ENCODE measurements at regions not wholly inside any gene's neighbourhood (a gene's known extent, or its start where the extent isn't known, plus 50 kb on each side); places are given as distances from the start of the nearest gene placed in this dataset.
"Not testable (repeated sequence)": the region's sequence is repeated elsewhere in the genome, so short reads cannot be mapped to it uniquely, and the experiment has no call there.

DNA sequence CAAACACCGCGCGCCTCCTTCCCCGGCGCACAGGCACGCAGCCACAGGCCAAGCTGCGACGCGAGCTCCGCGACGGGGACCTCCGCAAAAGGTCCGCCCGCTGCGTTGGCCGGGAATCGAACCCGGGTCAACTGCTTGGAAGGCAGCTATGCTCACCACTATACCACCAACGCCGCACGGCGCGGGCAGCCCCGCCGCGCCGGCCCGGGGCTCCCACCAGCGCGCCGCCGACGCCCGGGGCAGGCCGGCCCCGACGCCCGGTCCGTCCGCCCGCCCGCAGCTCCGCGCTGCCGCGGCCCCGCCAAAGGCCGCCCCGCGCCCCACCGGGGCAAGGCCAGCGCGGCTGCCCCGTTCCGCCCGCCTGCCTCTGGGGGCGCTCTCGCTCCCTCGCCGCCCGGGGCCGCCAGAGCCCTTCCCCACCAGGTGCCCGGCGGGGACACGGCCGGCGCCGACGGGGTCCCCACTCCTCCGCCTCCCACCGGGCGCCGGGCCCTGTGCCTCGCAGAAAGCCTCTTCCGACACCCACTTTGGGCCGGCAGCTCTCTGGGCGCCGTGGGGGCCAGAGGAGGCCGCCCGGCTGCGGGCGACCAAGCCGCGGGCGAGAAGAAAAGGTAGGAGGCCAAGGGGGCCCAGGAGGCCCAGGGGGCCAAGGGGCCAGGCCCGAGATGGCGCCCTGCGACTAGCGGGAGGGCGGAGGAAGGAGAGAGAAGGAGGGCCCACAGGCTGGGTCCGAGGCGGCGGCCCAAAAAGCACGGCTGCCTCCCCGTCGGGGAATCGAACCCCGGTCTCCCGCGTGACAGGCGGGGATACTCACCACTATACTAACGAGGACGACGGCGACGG is 50.2 kb upstream of the FCGR2A start:
- H3K27me3 Mint-ChIP-seq (ENCODE audit: low read depth); H3K36me3 Mint-ChIP-seq (ENCODE audit: low read depth); H3K27ac Mint-ChIP-seq; H3K4me3 Mint-ChIP-seq; H3K4me1 Mint-ChIP-seq (ENCODE audit: low read depth); H3K9me3 Mint-ChIP-seq: not testable (repeated sequence)

DNA sequence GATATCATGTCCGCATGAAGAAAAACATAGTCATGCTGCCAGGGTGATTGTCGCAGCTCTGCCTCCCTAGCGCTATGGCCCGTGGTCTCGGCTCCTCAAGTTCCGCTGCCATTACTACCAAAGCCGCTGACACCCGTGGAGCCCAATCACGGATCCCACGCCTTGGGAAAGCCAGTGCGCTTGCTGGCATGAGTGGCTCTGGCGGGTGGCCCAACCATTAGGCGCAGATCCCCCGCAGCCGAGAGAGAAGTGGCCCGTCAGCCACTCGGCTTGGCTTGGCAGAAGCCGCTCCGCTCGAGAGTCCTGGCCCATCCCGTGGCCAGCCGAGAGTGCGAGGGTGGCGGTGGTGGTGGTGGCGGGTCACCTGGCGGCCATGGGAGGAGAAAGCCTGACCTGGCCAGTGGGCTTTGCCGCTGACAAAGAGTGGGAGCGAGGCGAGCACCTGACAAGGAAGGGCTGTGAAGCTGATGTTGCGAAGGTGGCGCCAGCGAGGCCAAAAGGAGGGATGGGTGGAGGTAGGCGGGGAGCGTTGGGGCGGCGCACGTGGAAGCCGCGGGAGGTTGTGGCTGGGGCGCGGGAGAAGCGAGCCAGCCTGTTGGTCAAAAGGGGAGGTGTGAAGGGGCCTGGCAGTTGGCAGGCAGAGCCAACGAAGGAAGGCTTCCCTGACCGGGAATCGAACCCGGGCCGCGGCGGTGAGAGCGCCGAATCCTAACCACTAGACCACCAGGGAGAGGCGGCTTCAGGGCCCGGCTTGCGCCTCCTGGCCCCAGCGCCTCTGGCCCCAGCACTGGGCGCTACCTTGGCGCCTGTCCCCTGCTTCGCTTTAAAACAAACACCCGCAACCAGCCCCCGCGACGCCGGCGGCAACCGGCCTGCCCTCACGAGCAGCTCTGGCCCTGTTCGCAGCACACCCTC is 51.0 kb upstream of the FCGR2A start:
- H3K36me3 Mint-ChIP-seq (ENCODE audit: low read depth); H3K27ac Mint-ChIP-seq; H3K4me1 Mint-ChIP-seq (ENCODE audit: low read depth); H3K9me3 Mint-ChIP-seq; H3K4me3 Mint-ChIP-seq; H3K27me3 Mint-ChIP-seq (ENCODE audit: low read depth): not testable (repeated sequence)

DNA sequence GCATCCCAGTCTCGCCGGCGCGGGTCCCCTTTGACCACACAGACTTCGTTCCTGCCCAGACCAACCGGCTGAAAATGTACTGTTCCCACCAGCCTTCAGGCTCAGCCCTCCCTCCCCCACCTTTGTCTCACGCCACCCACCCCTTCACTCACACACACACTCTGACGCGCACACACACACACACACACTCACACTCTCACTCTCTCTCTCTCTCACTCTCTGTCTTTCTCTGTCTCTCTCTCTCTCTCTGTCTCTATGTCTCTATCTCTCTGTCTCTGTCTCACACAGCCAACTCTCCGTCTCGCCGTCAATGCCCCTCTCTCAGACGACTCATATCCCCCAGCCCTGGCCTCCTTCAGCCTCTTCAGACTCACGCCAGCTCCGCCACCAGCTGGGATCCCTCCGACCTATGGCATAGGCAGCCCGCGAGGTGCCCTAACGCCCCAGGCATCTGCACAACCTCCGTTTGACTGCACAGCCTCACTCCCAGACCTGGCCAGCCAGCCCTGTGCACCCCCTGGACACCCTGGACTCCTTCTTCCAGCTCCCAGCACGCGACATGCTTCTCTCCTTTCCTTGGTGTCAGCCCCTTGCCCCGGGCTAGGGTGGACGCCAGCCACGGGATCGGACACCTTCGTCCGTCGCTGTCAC is 53.4 kb upstream of the FCGR2A start:
- not testable (repeated sequence) for H3K27ac Mint-ChIP-seq

DNA sequence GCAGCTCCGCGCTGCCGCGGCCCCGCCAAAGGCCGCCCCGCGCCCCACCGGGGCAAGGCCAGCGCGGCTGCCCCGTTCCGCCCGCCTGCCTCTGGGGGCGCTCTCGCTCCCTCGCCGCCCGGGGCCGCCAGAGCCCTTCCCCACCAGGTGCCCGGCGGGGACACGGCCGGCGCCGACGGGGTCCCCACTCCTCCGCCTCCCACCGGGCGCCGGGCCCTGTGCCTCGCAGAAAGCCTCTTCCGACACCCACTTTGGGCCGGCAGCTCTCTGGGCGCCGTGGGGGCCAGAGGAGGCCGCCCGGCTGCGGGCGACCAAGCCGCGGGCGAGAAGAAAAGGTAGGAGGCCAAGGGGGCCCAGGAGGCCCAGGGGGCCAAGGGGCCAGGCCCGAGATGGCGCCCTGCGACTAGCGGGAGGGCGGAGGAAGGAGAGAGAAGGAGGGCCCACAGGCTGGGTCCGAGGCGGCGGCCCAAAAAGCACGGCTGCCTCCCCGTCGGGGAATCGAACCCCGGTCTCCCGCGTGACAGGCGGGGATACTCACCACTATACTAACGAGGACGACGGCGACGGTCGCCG is 57.4 kb upstream of the FCGR2A start:
- not testable (repeated sequence) for H3K9me3 Mint-ChIP-seq; H3K36me3 Mint-ChIP-seq (ENCODE audit: low read depth); H3K4me3 Mint-ChIP-seq; H3K27ac Mint-ChIP-seq; H3K4me1 Mint-ChIP-seq (ENCODE audit: low read depth); H3K27me3 Mint-ChIP-seq (ENCODE audit: low read depth)

More for the DNA sequence above, 53.4 kb upstream of the FCGR2A start:
- H3K4me3 Mint-ChIP-seq; H3K4me1 Mint-ChIP-seq (ENCODE audit: low read depth); H3K27me3 Mint-ChIP-seq (ENCODE audit: low read depth); H3K9me3 Mint-ChIP-seq; H3K36me3 Mint-ChIP-seq (ENCODE audit: low read depth): not testable (repeated sequence)

DNA sequence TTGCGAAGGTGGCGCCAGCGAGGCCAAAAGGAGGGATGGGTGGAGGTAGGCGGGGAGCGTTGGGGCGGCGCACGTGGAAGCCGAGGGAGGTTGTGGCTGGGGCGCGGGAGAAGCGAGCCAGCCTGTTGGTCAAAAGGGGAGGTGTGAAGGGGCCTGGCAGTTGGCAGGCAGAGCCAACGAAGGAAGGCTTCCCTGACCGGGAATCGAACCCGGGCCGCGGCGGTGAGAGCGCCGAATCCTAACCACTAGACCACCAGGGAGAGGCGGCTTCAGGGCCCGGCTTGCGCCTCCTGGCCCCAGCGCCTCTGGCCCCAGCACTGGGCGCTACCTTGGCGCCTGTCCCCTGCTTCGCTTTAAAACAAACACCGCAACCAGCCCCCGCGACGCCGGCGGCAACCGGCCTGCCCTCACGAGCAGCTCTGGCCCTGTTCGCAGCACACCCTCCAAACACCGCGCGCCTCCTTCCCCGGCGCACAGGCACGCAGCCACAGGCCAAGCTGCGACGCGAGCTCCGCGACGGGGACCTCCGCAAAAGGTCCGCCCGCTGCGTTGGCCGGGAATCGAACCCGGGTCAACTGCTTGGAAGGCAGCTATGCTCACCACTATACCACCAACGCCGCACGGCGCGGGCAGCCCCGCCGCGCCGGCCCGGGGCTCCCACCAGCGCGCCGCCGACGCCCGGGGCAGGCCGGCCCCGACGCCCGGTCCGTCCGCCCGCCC is 58.1 kb upstream of the FCGR2A start:
- not testable (repeated sequence) for H3K27me3 Mint-ChIP-seq (ENCODE audit: low read depth); H3K4me1 Mint-ChIP-seq (ENCODE audit: low read depth); H3K27ac Mint-ChIP-seq; H3K36me3 Mint-ChIP-seq (ENCODE audit: low read depth); H3K4me3 Mint-ChIP-seq; H3K9me3 Mint-ChIP-seq

DNA sequence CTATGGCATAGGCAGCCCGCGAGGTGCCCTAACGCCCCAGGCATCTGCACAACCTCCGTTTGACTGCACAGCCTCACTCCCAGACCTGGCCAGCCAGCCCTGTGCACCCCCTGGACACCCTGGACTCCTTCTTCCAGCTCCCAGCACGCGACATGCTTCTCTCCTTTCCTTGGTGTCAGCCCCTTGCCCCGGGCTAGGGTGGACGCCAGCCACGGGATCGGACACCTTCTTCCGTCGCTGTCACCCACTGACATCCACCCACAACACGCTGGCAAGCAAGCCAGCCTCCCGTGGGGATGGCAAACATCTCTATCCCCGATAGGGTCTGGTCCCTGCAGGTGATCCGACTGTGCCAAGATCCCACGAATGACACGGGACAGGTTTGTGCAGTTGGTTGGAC is 60.5 kb upstream of the FCGR2A start:
- H3K9me3 Mint-ChIP-seq; H3K4me1 Mint-ChIP-seq (ENCODE audit: low read depth); H3K27ac Mint-ChIP-seq; H3K27me3 Mint-ChIP-seq (ENCODE audit: low read depth); H3K36me3 Mint-ChIP-seq (ENCODE audit: low read depth); H3K4me3 Mint-ChIP-seq: not testable (repeated sequence)

DNA sequence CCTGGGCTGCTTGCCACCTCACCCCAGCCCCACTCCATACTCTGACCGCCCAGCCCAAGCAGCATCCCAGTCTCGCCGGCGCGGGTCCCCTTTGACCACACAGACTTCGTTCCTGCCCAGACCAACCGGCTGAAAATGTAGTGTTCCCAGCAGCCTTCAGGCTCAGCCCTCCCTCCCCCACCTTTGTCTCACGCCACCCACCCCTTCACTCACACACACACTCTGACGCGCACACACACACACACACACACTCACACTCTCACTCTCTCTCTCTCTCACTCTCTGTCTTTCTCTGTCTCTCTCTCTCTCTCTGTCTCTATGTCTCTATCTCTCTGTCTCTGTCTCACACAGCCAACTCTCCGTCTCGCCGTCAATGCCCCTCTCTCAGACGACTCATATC is 61.0 kb upstream of the FCGR2A start:
- H3K27me3 Mint-ChIP-seq (ENCODE audit: low read depth); H3K4me1 Mint-ChIP-seq (ENCODE audit: low read depth); H3K4me3 Mint-ChIP-seq; H3K27ac Mint-ChIP-seq; H3K36me3 Mint-ChIP-seq (ENCODE audit: low read depth); H3K9me3 Mint-ChIP-seq: not testable (repeated sequence)

DNA sequence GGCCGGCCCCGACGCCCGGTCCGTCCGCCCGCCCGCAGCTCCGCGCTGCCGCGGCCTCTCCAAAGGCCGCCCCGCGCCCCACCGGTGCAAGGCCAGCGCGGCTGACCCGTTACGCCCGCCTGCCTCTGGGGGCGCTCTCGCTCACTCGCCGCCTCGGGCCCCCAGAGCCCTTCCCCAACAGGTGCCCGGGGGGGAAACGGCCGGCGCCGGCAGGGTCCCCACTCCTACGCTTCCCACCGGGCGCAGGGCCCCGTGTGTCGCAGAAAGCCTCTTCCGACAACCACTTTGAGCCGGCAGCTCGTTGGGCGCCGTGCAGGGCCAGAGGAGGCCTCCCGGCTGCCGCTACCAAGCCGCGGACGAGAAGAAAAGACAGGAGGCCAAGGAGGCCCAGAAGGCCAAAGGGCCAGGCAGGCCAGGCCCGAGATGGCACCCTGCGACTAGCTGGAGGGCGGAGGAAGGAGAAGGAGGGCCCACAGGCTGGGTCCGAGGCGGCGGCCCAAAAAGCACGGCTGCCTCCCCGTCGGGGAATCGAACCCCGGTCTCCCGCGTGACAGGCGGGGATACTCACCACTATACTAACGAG is 64.9 kb upstream of the FCGR2A start:
- Mint-ChIP-seq H3K9me3 (peaks cover 3% of the 10 kb centered on the region), H3K27me3 (ENCODE audit: low read depth) (peaks cover 31% of the 10 kb centered on the region), H3K36me3 (ENCODE audit: low read depth) (peaks cover 2% of the 10 kb centered on the region), H3K4me1 (ENCODE audit: low read depth) (peaks cover 8% of the 10 kb centered on the region), H3K27ac (peak overlapping the region; percentile 77), H3K4me3 (peak overlapping the region; percentile 84)

DNA sequence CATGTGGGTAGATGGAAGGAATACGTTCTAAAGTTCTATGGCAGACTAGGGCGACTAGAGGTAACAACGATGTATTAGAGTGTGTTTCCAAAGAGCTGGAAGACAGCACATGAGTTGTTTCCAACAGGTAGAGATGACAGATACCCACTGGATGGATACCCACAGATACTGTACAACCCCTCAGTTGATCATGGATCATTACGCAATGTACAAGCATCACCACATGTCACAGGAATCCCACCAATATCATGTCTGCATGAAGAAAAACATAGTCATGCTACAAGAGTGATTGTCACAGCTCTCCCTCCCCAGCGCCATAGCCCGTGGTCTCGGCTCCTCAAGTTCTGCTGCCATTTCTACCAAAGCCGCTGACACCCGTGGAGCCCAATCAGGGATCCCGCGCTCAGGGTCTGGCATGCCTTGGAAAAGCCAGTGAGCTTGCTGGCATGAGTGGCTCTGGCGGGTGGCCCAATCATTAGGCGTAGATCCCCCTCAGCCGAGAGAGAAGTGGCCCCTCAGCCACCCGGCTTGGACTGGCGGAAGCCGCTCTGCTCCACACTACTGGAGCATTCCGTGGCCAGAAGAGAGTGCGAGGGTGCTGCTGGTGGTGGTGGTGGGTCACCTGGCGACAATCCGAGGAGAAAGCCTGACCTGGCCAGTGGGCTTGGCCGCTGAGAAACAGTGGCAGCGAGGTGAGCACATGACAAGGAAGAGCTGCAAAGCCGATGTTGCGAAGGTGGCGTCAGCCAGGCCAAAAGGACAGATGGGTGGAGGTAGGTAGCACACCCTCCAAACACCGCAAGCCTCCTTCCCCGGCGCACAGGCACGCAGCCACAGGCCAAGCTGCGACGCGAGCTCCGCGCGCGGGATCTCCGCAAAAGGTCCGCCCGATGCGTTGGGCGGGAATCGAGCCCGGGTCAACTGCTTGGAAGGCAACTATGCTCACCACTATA is 65.7 kb upstream of the FCGR2A start:
- peaks cover 8% of the 10 kb centered on the region for H3K4me1 Mint-ChIP-seq (ENCODE audit: low read depth)
- H3K27me3 Mint-ChIP-seq (ENCODE audit: low read depth): peaks cover 31% of the 10 kb centered on the region
- peak overlapping the region; percentile 76 for H3K4me3 Mint-ChIP-seq
- peaks cover 3% of the 10 kb centered on the region for H3K9me3 Mint-ChIP-seq
- H3K27ac Mint-ChIP-seq: peak overlapping the region; percentile 4
- H3K36me3 Mint-ChIP-seq (ENCODE audit: low read depth): peaks cover 2% of the 10 kb centered on the region

DNA sequence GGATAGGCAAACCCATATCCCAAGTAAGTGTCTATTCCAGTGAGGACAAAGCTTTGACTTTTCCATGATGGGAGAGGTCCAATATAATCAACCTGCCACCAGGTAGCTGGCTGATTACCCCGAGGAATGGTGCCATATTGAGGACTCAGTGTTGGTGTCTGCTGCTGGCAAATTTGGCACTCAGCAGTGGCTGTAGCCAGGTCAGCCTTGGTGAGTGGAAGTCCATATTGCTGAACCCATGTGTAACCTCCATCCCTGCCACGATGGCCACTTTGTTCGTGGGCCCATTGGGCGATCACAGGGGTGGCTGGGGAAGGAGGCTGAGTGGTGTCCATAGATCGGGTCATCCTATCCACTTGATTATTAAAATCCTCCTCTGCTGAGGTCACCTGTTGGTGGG is 65.5 kb upstream of the CFAP126 start:
- H3K27me3 Mint-ChIP-seq (ENCODE audit: low read depth): peaks cover 56% of the 10 kb centered on the region
- not testable (repeated sequence) for H3K4me1 Mint-ChIP-seq (ENCODE audit: low read depth); H3K36me3 Mint-ChIP-seq (ENCODE audit: low read depth); H3K9me3 Mint-ChIP-seq; H3K27ac Mint-ChIP-seq; H3K4me3 Mint-ChIP-seq

DNA sequence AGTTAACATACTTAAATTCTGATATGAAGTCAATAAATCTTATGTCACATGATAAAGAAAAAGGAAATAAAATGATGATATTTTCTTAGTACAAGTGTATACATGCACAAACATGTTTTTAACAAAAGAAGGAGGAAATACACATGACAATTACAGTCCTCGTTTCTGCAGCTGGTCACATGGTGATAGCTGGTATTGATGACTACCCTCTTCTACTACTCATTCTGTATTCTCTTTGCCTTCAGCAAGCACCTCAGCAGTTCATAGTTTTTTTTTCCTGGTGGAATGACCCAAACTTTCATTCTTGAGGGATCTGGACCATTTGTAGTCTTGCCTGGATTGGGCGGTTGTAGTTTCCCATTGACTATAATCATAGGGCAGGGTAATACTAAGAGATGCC is 64.4 kb upstream of the CFAP126 start:
- H3K36me3 Mint-ChIP-seq (ENCODE audit: low read depth): no peaks in the 10 kb centered on the region
- peaks cover 11% of the 10 kb centered on the region for H3K4me1 Mint-ChIP-seq (ENCODE audit: low read depth)
- H3K4me3 Mint-ChIP-seq: no peak overlapping the region
- peaks cover 55% of the 10 kb centered on the region for H3K27me3 Mint-ChIP-seq (ENCODE audit: low read depth)
- no peaks in the 10 kb centered on the region for H3K9me3 Mint-ChIP-seq
- H3K27ac Mint-ChIP-seq: no peak overlapping the region

DNA sequence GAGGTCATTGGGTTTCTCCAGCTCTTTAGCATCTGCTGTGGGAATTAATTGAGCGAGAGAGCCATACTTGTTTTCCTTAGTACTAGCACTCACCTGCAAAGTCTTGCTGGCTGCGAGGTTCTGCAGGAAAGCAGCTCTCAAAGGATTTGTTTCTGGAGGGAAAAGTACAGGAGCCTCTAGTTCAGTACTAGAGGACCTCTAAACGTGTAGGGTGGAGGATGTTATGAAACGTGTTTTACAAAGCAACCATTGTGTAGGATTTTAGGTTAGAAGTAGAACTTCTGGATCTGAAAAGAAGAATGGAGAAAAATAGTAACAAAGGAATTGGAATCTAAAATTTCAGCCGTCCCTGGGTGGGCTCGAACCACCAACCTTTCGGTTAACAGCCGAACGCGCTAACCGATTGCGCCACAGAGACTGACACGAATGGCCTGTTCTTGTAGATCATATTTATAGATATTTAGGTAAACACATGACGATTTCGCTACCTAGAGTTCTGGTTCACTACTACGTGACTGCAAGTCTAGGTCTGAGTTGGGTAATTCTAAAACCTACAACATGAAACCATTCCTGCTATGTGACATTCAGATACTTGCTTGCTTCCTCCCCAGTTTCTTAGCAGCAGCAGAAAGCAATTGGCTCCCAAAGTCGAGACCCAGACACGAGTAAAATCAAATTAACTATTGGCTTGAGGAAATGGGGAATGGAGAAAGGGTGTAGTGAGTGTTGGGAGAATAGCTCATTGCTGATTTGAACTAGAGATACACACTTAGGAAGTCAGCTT is 60.2 kb upstream of the CFAP126 start:
- H3K36me3 Mint-ChIP-seq (ENCODE audit: low read depth): no peaks in the 10 kb centered on the region
- H3K27ac Mint-ChIP-seq: no peak overlapping the region
- no peaks in the 10 kb centered on the region for H3K9me3 Mint-ChIP-seq
- peaks cover 45% of the 10 kb centered on the region for H3K27me3 Mint-ChIP-seq (ENCODE audit: low read depth)
- H3K4me3 Mint-ChIP-seq: peak overlapping the region; percentile 14
- peaks cover 20% of the 10 kb centered on the region for H3K4me1 Mint-ChIP-seq (ENCODE audit: low read depth)
